ENCODE measurements at regions not wholly inside any gene's neighbourhood (a gene's known extent, or its start where the extent isn't known, plus 50 kb on each side); places are given as distances from the start of the nearest gene placed in this dataset.

DNA sequence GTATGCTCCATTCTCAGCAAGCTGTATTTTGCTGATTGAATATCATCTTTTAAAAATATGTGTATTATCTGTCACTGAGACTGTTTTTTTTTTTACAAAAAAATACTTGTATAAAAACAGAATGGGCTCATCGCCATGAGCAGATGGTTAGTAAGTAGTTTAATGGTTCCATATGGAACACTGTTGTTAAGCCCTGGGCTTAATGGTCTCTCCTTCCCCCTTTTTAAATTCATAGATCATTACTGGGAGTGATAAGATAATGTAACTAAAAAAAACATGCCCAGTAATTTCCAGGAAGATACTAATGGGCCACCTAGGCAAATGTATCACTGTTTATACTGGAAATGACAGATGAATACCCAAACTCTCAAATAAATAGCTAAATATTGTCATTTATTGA lies 95.3 kb upstream of the TPRG1 start:
- WGBS, 5 donors: 83 to 97% (median 87%) methylated on average over 1 of the region's 1 CpG
- intact Hi-C loops (cut with DNase I; ENCODE audit: low total_unique reads): no loop called here

DNA sequence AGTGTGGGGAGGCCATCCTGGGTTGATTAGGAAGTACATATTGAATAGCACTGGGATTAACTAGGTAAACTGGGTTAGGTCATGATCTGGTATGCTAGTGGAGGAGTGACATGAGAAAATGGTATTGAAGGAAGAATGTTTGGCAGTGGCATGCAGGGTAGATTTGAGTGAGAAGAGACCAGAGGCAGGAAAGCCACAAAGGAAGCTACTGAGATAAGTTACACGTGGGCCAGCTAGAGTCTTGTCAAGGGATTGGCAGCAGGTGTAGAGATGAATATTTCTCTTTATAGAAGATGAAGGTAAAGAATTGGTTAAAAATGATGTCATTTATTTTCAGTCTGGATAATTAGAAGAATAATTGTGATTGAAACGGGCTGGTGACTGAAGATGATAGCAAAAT lies 91.0 kb upstream of the TPRG1 start:
- DNase-seq: no peak
- intact Hi-C loops (cut with DNase I; ENCODE audit: low total_unique reads): no loop called here
- TF ChIP-seq POLR2A (IDR thresholded peaks at IDR 0.05) (no peak), EP300 (IDR thresholded peaks at IDR 0.05) (no peak), POLR2AphosphoS5 (IDR thresholded peaks at IDR 0.05) (no peak)
- TF ChIP-seq, protein P1, sequence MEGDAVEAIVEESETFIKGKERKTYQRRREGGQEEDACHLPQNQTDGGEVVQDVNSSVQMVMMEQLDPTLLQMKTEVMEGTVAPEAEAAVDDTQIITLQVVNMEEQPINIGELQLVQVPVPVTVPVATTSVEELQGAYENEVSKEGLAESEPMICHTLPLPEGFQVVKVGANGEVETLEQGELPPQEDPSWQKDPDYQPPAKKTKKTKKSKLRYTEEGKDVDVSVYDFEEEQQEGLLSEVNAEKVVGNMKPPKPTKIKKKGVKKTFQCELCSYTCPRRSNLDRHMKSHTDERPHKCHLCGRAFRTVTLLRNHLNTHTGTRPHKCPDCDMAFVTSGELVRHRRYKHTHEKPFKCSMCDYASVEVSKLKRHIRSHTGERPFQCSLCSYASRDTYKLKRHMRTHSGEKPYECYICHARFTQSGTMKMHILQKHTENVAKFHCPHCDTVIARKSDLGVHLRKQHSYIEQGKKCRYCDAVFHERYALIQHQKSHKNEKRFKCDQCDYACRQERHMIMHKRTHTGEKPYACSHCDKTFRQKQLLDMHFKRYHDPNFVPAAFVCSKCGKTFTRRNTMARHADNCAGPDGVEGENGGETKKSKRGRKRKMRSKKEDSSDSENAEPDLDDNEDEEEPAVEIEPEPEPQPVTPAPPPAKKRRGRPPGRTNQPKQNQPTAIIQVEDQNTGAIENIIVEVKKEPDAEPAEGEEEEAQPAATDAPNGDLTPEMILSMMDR (IDR thresholded peaks at IDR 0.05): no peak
- 56 to 74% (median 59%) methylated on average over 2 of the region's 2 CpGs for WGBS, 5 donors
- Histone ChIP-seq H3K27me3 (no peaks in the 10 kb centered on the region), H3K4me1 (no peaks in the 10 kb centered on the region), H3K4me3 (no peak overlapping the region), H3K36me3 (no peaks in the 10 kb centered on the region), H3K9me3 (no peaks in the 10 kb centered on the region), H3K27ac (no peak overlapping the region)

More for the DNA sequence above, 95.3 kb upstream of the TPRG1 start:
- H3K4me3 ChIP-seq: no peak overlapping the region
- no peak for DNase-seq
- no peaks in the 10 kb centered on the region for H3K9me3 ChIP-seq
- H3K27me3 ChIP-seq: no peaks in the 10 kb centered on the region
- H3K27ac ChIP-seq: no peak overlapping the region
- no peak for TF ChIP-seq POLR2A (IDR thresholded peaks at IDR 0.05)
- no peak for TF ChIP-seq EP300 (IDR thresholded peaks at IDR 0.05)
- H3K4me1 ChIP-seq: no peaks in the 10 kb centered on the region
- H3K36me3 ChIP-seq: no peaks in the 10 kb centered on the region

DNA sequence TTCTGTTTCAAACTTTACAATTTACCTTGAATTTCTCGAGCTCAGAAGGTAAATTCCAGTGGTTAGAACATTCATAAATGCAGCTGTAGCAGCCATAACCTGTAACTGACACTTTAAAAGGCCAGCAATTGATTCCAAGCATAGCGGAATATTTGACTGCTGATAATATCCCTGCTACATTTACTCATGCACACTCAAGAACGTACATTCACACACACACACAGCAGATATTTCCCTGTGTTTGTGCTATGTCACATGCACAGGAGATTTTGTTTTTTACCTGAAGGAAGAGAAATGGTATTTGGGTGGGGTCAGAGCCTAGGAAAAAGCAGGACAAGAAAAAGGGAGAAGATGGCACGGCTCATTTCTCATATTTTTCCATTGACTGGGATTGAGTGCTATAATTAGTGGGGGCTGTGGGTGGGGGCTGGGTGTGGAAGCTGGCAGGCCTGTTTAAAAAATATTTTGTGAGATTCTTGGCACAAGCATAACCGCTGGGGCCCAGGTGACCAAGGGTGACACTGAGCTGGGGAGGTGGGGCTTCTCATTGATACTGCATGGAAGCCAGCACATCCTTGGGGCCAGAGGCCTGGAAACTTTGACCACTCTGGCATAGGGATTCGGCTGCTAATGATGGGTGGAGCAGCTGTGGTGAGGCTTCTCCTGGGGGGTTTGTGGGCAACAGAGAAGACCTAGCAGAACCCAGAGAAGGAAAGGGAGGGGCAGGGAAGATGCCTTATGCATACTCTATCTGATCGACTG lies 88.9 kb upstream of the TPRG1 start:
- Histone ChIP-seq H3K27ac (no peak overlapping the region), H3K4me1 (no peaks in the 10 kb centered on the region), H3K9me3 (no peaks in the 10 kb centered on the region), H3K4me3 (no peak overlapping the region), H3K27me3 (no peaks in the 10 kb centered on the region), H3K36me3 (no peaks in the 10 kb centered on the region)
- DNase-seq: no peak
- no peak for TF ChIP-seq POLR2A (IDR thresholded peaks at IDR 0.05)
- TF ChIP-seq, protein P1 (IDR thresholded peaks at IDR 0.05): no peak
- TF ChIP-seq EP300 (IDR thresholded peaks at IDR 0.05): no peak
- TF ChIP-seq POLR2AphosphoS5 (IDR thresholded peaks at IDR 0.05): no peak
- WGBS, 5 donors: 67 to 77% (median 70%) methylated on average over 7 of the region's 7 CpGs
- intact Hi-C loops (cut with DNase I; ENCODE audit: low total_unique reads): no loop called here

DNA sequence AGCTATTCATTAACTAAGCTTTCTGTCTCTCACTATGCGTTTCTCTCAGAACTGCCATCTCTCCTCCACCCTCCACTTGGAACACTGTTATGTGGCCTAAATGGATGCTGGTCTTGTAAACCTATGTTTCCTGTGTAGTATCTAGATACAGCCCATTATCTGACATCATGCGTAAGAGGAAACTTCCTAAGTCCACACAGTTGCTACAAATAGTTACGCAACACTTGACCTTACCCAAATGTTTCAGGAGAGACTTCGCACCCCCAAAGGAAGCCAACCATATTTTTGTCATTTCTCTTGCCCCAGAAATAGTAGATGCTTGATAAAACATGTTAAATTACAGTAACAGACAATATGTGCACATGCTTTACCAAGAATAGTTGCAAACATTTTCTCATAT lies 87.2 kb upstream of the TPRG1 start:
- H3K4me1 ChIP-seq: no peaks in the 10 kb centered on the region
- no peaks in the 10 kb centered on the region for H3K27me3 ChIP-seq
- no peak overlapping the region for H3K27ac ChIP-seq
- TF ChIP-seq, protein P1 (IDR thresholded peaks at IDR 0.05): no peak
- TF ChIP-seq POLR2AphosphoS5 (IDR thresholded peaks at IDR 0.05) (no peak), EP300 (IDR thresholded peaks at IDR 0.05) (no peak), POLR2A (IDR thresholded peaks at IDR 0.05) (no peak)
- intact Hi-C loops (cut with DNase I; ENCODE audit: low total_unique reads): no loop called here
- no peak for DNase-seq
- H3K36me3 ChIP-seq: no peaks in the 10 kb centered on the region
- H3K4me3 ChIP-seq: no peak overlapping the region
- WGBS, 5 donors: 68 to 81% (median 75%) methylated on average over 4 of the region's 4 CpGs
- no peaks in the 10 kb centered on the region for H3K9me3 ChIP-seq

DNA sequence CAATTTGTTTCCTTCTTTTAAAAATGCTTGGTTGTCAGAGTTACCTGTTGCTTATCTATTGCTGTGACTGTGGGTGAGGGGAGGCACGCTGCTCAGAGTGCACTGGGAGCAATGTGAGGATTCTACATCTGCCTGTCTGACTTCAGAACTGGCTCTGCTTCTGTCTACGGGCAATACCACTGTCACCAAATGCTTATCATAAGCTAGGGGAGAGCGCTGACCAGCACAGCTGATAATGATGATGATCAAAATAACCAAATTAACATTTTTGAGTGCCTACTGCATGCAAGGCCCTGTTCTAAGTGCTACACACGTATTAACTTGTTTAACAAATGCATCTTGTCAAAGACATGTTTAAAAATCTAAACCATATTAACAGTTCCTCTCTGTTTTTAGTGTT lies 79.2 kb upstream of the TPRG1 start:
- TF ChIP-seq POLR2A (IDR thresholded peaks at IDR 0.05): no peak
- TF ChIP-seq POLR2AphosphoS5 (IDR thresholded peaks at IDR 0.05): no peak
- TF ChIP-seq, protein P1 (IDR thresholded peaks at IDR 0.05): no peak
- no peak for TF ChIP-seq EP300 (IDR thresholded peaks at IDR 0.05)
- 55 to 76% (median 65%) methylated on average over 4 of the region's 4 CpGs for WGBS, 5 donors
- Histone ChIP-seq H3K9me3 (no peaks in the 10 kb centered on the region), H3K27me3 (no peaks in the 10 kb centered on the region), H3K27ac (no peak overlapping the region), H3K4me3 (no peak overlapping the region), H3K4me1 (no peaks in the 10 kb centered on the region), H3K36me3 (no peaks in the 10 kb centered on the region)
- intact Hi-C loops (cut with DNase I; ENCODE audit: low total_unique reads): no loop called here
- DNase-seq: no peak
